Activated CD4-positive, alpha-beta memory T cell treated with anti-CD3 and anti-CD28 coated beads for 36 hours (primary cell): ENCODE measurements at regions not wholly inside any gene's neighbourhood (a gene's known extent, or its start where the extent isn't known, plus 50 kb on each side); places are given as distances from the start of the nearest gene placed in this dataset.

ENCODE experiments used
- CTCF ChIA-PET: fragments of 350-600 bp; sonication (Branson Sonifier 250); formaldehyde crosslinking; loops from one replicate; lab custom pipeline; 2021; ENCODE audit warnings: antibody characterized with exemption, inconsistent platforms; lab: Charles Lee
- POLR2A ChIA-PET: fragments of 350-600 bp; sonication (Branson Sonifier 250); formaldehyde crosslinking; loops from one replicate; lab custom pipeline; 2021; ENCODE audit warnings: antibody characterized with exemption; lab: Charles Lee
- DNase-seq: peaks from one replicate; pipeline ENCODE4 v3.0.0-alpha.2; 2020
- H3K27ac Mint-ChIP-seq: one replicate; pipeline ENCODE4 v1.8.0; 2021; ENCODE audit warnings: mixed read lengths
- H3K27me3 Mint-ChIP-seq: one replicate; pipeline ENCODE4 v1.8.0; 2021; ENCODE audit warnings: mixed read lengths
- H3K36me3 Mint-ChIP-seq: one replicate; pipeline ENCODE4 v1.8.0; 2021; ENCODE audit warnings: mixed read lengths
- H3K4me1 Mint-ChIP-seq: one replicate; pipeline ENCODE4 v1.8.0; 2021; ENCODE audit warnings: low read depth, mixed read lengths
- H3K4me3 Mint-ChIP-seq: one replicate; pipeline ENCODE4 v1.8.0; 2021; ENCODE audit warnings: mild to moderate bottlenecking, mixed read lengths
- H3K9me3 Mint-ChIP-seq: one replicate; pipeline ENCODE4 v1.8.0; 2021; ENCODE audit warnings: mixed read lengths
- intact Hi-C: fragments of 100-400 bp; cut with micrococcal nuclease; formaldehyde crosslinking; loops from one replicate; pipeline ENCODE4 v1.15.1; 2023

DNA sequence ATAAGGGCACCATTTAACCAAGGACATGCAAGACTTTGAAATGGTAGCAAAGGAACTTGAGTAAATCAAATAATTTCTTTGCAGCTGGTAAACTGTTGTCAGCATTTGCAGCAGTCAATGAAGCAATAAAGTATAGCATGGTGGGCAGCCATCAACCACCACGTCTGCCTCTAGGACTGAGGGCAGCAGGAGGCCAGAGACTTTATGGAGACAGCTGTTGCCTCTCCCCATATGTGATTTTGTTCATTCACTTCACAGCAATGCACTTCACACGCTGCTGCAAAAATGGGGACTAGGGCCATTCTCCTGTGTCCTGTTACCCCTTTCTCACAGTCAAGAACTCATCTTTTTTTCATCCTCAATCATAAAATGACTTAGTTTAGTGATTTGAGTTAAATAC is 51.3 kb upstream of the PCDH9 start:
- no peaks in the 10 kb centered on the region for H3K36me3 Mint-ChIP-seq
- H3K4me3 Mint-ChIP-seq = no peak overlapping the region
- ChIA-PET CTCF (no interaction called here), POLR2A (no interaction called here)
- H3K9me3 Mint-ChIP-seq = no peaks in the 10 kb centered on the region
- H3K27ac Mint-ChIP-seq = no peak overlapping the region
- DNase-seq = no peak
- H3K4me1 Mint-ChIP-seq = no peaks in the 10 kb centered on the region
- intact Hi-C loops = no loop called here
- no peaks in the 10 kb centered on the region for H3K27me3 Mint-ChIP-seq
